ENCODE measurements at regions not wholly inside any gene's neighbourhood (a gene's known extent, or its start where the extent isn't known, plus 50 kb on each side); places are given as distances from the start of the nearest gene placed in this dataset.
A peak's percentile ranks its signal among the peaks of the same experiment; 100 is the strongest.

DNA sequence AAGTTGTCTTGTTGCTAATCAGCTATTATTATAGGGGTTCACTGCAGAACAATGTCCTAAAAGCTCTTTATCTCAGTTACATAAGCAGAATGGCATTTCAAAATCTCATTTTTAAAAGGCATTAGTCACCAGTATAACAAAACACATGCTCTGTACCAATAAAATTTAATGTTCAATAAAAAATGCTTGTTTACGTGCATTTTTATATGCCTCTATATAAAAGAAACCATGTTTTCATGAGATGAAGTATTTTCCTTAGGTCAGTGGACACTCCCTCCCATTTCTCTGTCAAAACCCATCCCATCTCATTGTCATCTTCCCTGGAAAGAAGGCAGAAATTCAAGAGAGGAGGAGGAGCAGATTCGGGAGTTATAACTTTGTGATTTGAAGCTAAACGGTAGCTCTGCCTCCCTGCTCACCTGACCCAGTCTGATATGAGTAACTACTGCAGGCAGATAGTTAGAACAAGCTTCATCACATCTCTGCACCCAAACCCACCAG is 231.9 kb upstream of the SIX2 start:
- H3K27ac ChIP-seq (replicated peaks), result no peak overlapping the region
- no peak for DNase-seq (ENCODE audit: low read depth in 1 of 2, low spot score in 1 of 2)
- no peak overlapping the region for H3K4me3 ChIP-seq (replicated peaks; ENCODE audit: insufficient read depth, low read length)
- H3K27me3 ChIP-seq (ENCODE audit: insufficient read depth, poor library complexity, severe bottlenecking), result peaks cover 2% of the 10 kb centered on the region
- TF ChIP-seq GABPA (IDR thresholded peaks at IDR 0.05; ENCODE audit: low read depth), result no peak

DNA sequence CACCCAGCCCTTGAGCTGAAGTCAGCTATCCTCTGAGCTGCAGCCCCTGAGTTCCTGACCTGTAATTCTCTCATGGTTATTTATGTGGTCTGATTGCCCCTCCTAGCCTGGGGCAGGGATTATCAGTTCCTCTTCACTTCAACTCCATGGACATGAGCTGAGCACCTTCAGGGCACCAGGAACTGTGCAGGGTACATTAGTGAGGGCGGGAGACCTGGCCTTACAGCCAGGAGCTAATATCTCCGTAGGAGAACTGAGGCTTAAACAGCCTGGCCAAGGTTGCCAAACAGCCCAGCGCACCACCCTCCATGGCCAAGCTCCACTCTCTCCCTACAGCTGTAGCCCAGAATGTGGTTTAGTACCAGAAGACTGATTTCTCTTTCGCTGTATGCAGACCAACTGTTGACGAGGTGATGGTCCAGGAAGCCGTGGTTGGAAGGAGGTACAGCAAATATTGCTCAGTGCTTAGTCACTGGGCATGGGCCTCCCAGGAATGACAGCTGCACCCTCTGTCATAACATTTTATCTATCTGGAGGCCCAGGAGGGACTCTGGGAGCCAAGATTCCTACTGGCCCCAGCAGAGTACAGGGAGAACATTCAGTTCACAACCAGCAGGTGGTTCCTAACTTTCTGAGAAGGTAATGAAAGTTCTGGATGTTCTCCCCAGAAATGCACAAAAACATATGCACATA is 228.7 kb upstream of the SIX2 start:
- DNase-seq (ENCODE audit: low read depth in 1 of 2, low spot score in 1 of 2), result peak in 1 of 2 experiments; percentile 7
- H3K4me3 ChIP-seq (replicated peaks; ENCODE audit: insufficient read depth, low read length), result no peak overlapping the region
- H3K27ac ChIP-seq (replicated peaks), result no peak overlapping the region
- no peaks in the 10 kb centered on the region for H3K27me3 ChIP-seq (ENCODE audit: insufficient read depth, poor library complexity, severe bottlenecking)
- TF ChIP-seq, protein P1, sequence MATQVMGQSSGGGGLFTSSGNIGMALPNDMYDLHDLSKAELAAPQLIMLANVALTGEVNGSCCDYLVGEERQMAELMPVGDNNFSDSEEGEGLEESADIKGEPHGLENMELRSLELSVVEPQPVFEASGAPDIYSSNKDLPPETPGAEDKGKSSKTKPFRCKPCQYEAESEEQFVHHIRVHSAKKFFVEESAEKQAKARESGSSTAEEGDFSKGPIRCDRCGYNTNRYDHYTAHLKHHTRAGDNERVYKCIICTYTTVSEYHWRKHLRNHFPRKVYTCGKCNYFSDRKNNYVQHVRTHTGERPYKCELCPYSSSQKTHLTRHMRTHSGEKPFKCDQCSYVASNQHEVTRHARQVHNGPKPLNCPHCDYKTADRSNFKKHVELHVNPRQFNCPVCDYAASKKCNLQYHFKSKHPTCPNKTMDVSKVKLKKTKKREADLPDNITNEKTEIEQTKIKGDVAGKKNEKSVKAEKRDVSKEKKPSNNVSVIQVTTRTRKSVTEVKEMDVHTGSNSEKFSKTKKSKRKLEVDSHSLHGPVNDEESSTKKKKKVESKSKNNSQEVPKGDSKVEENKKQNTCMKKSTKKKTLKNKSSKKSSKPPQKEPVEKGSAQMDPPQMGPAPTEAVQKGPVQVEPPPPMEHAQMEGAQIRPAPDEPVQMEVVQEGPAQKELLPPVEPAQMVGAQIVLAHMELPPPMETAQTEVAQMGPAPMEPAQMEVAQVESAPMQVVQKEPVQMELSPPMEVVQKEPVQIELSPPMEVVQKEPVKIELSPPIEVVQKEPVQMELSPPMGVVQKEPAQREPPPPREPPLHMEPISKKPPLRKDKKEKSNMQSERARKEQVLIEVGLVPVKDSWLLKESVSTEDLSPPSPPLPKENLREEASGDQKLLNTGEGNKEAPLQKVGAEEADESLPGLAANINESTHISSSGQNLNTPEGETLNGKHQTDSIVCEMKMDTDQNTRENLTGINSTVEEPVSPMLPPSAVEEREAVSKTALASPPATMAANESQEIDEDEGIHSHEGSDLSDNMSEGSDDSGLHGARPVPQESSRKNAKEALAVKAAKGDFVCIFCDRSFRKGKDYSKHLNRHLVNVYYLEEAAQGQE (IDR thresholded peaks at IDR 0.05; ENCODE audit: insufficient replicate concordance, low read depth), result no peak
- TF ChIP-seq, protein P2, sequence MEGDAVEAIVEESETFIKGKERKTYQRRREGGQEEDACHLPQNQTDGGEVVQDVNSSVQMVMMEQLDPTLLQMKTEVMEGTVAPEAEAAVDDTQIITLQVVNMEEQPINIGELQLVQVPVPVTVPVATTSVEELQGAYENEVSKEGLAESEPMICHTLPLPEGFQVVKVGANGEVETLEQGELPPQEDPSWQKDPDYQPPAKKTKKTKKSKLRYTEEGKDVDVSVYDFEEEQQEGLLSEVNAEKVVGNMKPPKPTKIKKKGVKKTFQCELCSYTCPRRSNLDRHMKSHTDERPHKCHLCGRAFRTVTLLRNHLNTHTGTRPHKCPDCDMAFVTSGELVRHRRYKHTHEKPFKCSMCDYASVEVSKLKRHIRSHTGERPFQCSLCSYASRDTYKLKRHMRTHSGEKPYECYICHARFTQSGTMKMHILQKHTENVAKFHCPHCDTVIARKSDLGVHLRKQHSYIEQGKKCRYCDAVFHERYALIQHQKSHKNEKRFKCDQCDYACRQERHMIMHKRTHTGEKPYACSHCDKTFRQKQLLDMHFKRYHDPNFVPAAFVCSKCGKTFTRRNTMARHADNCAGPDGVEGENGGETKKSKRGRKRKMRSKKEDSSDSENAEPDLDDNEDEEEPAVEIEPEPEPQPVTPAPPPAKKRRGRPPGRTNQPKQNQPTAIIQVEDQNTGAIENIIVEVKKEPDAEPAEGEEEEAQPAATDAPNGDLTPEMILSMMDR (IDR thresholded peaks at IDR 0.05; ENCODE audit: insufficient read depth, low read length), result no peak
- TF ChIP-seq POLR2AphosphoS5 (IDR thresholded peaks at IDR 0.05; ENCODE audit: low read depth) (no peak), SPI1 (IDR thresholded peaks at IDR 0.05; ENCODE audit: borderline replicate concordance, low read depth) (no peak), GABPA (IDR thresholded peaks at IDR 0.05; ENCODE audit: low read depth) (no peak)

DNA sequence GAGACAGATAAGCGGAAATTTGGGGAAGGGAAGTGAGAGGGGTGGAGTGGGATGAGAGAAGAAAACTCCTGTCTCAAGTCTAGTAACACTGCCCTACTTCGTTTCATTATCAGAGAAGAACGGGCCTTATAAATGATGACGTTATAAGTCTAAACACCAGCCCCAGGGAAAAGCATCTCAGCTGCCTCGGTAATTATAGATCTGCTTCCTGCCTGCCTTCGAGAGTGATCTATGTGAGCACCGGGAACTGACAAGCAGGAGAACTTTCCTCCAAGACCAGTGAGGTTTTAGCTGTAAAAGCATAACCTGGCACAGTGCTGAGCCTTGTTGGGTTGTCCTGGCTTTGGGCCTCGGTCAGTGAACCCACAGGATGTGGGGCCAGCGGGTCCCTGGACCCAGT is 227.9 kb upstream of the SIX2 start:
- DNase-seq (ENCODE audit: low read depth in 1 of 2, low spot score in 1 of 2), result no peak
- no peak overlapping the region for H3K27ac ChIP-seq (replicated peaks)

More for the DNA sequence above, 227.9 kb upstream of the SIX2 start:
- Histone ChIP-seq H3K4me3 (replicated peaks; ENCODE audit: insufficient read depth, low read length) (no peak overlapping the region), H3K27me3 (ENCODE audit: insufficient read depth, poor library complexity, severe bottlenecking) (no peaks in the 10 kb centered on the region)
- TF ChIP-seq SPI1 (IDR thresholded peaks at IDR 0.05; ENCODE audit: borderline replicate concordance, low read depth) (no peak), GABPA (IDR thresholded peaks at IDR 0.05; ENCODE audit: low read depth) (no peak), POLR2AphosphoS5 (IDR thresholded peaks at IDR 0.05; ENCODE audit: low read depth) (no peak)
- TF ChIP-seq, protein P1 (IDR thresholded peaks at IDR 0.05; ENCODE audit: insufficient replicate concordance, low read depth), result no peak
- TF ChIP-seq, protein P2 (IDR thresholded peaks at IDR 0.05; ENCODE audit: insufficient read depth, low read length), result no peak
